Nephron progenitor cell (in vitro differentiated cells): ENCODE measurements at regions not wholly inside any gene's neighbourhood (a gene's known extent, or its start where the extent isn't known, plus 50 kb on each side); places are given as distances from the start of the nearest gene placed in this dataset.
"Not testable (repeated sequence)": the region's sequence is repeated elsewhere in the genome, so short reads cannot be mapped to it uniquely, and the experiment has no call there.

Experiments used
- DNase-seq: peaks from one replicate; pipeline ENCODE4 v3.0.0; 2021
- H3K27ac Mint-ChIP-seq: 2 replicates; pipeline ENCODE4 v1.8.0; 2021; ENCODE audit warnings: mild to moderate bottlenecking, moderate library complexity, mixed read lengths
- H3K27me3 Mint-ChIP-seq: 2 replicates; pipeline ENCODE4 v1.8.0; 2021; ENCODE audit warnings: mild to moderate bottlenecking, low read depth, mixed read lengths; ENCODE audit not compliant: poor library complexity
- H3K36me3 Mint-ChIP-seq: 2 replicates; pipeline ENCODE4 v1.8.0; 2021; ENCODE audit warnings: low read depth, mixed read lengths
- H3K4me1 Mint-ChIP-seq: 2 replicates; pipeline ENCODE4 v1.8.0; 2021; ENCODE audit warnings: mixed read lengths
- H3K4me3 Mint-ChIP-seq: 2 replicates; pipeline ENCODE4 v1.8.0; 2021; ENCODE audit warnings: mild to moderate bottlenecking, moderate library complexity, mixed read lengths
- H3K9me3 Mint-ChIP-seq: 2 replicates; pipeline ENCODE4 v1.8.0; 2021; ENCODE audit warnings: mild to moderate bottlenecking, moderate library complexity, mixed read lengths
- CTCF ChIP-seq: fragments of 200-600 bp; sonication (generic); IDR thresholded peaks from 2 replicates; pipeline ENCODE4 v1.5.0; 2021; ENCODE audit warnings: antibody characterized with exemption

GRCh38 chr1:24252185-24252780, 65.2 kb upstream of the IFNLR1 start:
- H3K27ac Mint-ChIP-seq: peak overlapping the region; percentile 36
- no peaks in the 10 kb centered on the region for H3K9me3 Mint-ChIP-seq
- no peak for DNase-seq
- no peak overlapping the region for H3K4me3 Mint-ChIP-seq
- H3K27me3 Mint-ChIP-seq: peaks cover 6% of the 10 kb centered on the region
- no peak for TF ChIP-seq CTCF
- H3K36me3 Mint-ChIP-seq: no peaks in the 10 kb centered on the region
- H3K4me1 Mint-ChIP-seq: no peaks in the 10 kb centered on the region

GRCh38 chr1:24251501-24251900, 64.4 kb upstream of the IFNLR1 start:
- no peak for TF ChIP-seq CTCF
- Mint-ChIP-seq H3K36me3 (no peaks in the 10 kb centered on the region), H3K9me3 (no peaks in the 10 kb centered on the region), H3K4me3 (no peak overlapping the region), H3K27me3 (peaks cover 6% of the 10 kb centered on the region), H3K27ac (no peak overlapping the region), H3K4me1 (no peaks in the 10 kb centered on the region)
- DNase-seq: no peak

GRCh38 chr1:24250791-24251190, 63.7 kb upstream of the IFNLR1 start:
- H3K9me3 Mint-ChIP-seq: no peaks in the 10 kb centered on the region
- peaks cover 6% of the 10 kb centered on the region for H3K27me3 Mint-ChIP-seq
- no peaks in the 10 kb centered on the region for H3K36me3 Mint-ChIP-seq
- TF ChIP-seq CTCF: no peak
- H3K4me1 Mint-ChIP-seq: no peaks in the 10 kb centered on the region
- DNase-seq: no peak
- no peak overlapping the region for H3K27ac Mint-ChIP-seq
- H3K4me3 Mint-ChIP-seq: no peak overlapping the region

- Mint-ChIP-seq H3K4me3 (no peak overlapping the region), H3K27ac (no peak overlapping the region), H3K27me3 (peaks cover 3% of the 10 kb centered on the region), H3K4me1 (no peaks in the 10 kb centered on the region), H3K36me3 (no peaks in the 10 kb centered on the region), H3K9me3 (no peaks in the 10 kb centered on the region)
- no peak for TF ChIP-seq CTCF
- no peak for DNase-seq
Observed at GRCh38 chr1:24250224-24250623, 63.1 kb upstream of the IFNLR1 start.

- H3K4me3 Mint-ChIP-seq: no peak overlapping the region
- no peak for DNase-seq
- no peak for TF ChIP-seq CTCF
Observed at GRCh38 chr1:24248859-24249258, 61.8 kb upstream of the IFNLR1 start.

GRCh38 chr1:24247337-24247736, 60.2 kb upstream of the IFNLR1 start:
- H3K27me3 Mint-ChIP-seq, DNase-seq, H3K4me1 Mint-ChIP-seq, H3K36me3 Mint-ChIP-seq, H3K9me3 Mint-ChIP-seq, H3K27ac Mint-ChIP-seq, H3K4me3 Mint-ChIP-seq: not testable (repeated sequence)

More at GRCh38 chr1:24248859-24249258, 61.8 kb upstream of the IFNLR1 start:
- Mint-ChIP-seq H3K4me1 (no peaks in the 10 kb centered on the region), H3K36me3 (no peaks in the 10 kb centered on the region), H3K27me3 (peaks cover 3% of the 10 kb centered on the region), H3K9me3 (no peaks in the 10 kb centered on the region), H3K27ac (no peak overlapping the region)
